H9 (cell line): ENCODE measurements at regions not wholly inside any gene's neighbourhood (a gene's known extent, or its start where the extent isn't known, plus 50 kb on each side); places are given as distances from the start of the nearest gene placed in this dataset.

Source experiments
- DNase-seq: peaks from one replicate; pipeline ENCODE4 v3.0.0-alpha.2; 2017
- H2AFZ ChIP-seq: one replicate; pipeline ENCODE4 v1.6.1; 2013; ENCODE audit warnings: mild to moderate bottlenecking, low read length, control low read depth, moderate library complexity
- H2AK5ac ChIP-seq: 2 replicates; pipeline ENCODE4 v1.6.1; 2013; ENCODE audit warnings: low read length, control low read depth, mixed read lengths; ENCODE audit not compliant: insufficient read length
- H2BK120ac ChIP-seq: one replicate; pipeline ENCODE4 v1.6.1; 2013; ENCODE audit warnings: low read depth, mild to moderate bottlenecking, low read length, control low read depth, inconsistent platforms; ENCODE audit not compliant: poor library complexity, severe bottlenecking
- H2BK12ac ChIP-seq: 2 replicates; pipeline ENCODE4 v1.6.1; 2013; ENCODE audit warnings: low read length, control low read depth, mixed read lengths, low read depth; ENCODE audit not compliant: insufficient read length
- H2BK15ac ChIP-seq: 2 replicates; pipeline ENCODE4 v1.6.1; 2013; ENCODE audit warnings: low read depth, low read length, control low read depth
- H2BK20ac ChIP-seq: one replicate; pipeline ENCODE4 v1.6.1; 2013; ENCODE audit warnings: low read depth, mild to moderate bottlenecking, low read length, control low read depth, inconsistent platforms; ENCODE audit not compliant: poor library complexity, severe bottlenecking
- H2BK5ac ChIP-seq: 2 replicates; pipeline ENCODE4 v1.6.1; 2013; ENCODE audit warnings: low read length, control low read depth, mixed read lengths; ENCODE audit not compliant: insufficient read length
- H3K14ac ChIP-seq: 2 replicates; pipeline ENCODE4 v1.6.1; 2013; ENCODE audit warnings: low read length, control low read depth; ENCODE audit not compliant: insufficient read depth
- H3K18ac ChIP-seq: 2 replicates; pipeline ENCODE4 v1.6.1; 2013; ENCODE audit warnings: low read depth, mild to moderate bottlenecking, mixed read lengths, low read length, control low read depth; ENCODE audit not compliant: insufficient read length
- H3K23ac ChIP-seq: 2 replicates; pipeline ENCODE4 v1.6.1; 2013; ENCODE audit warnings: low read length, control low read depth, mixed read lengths, low read depth; ENCODE audit not compliant: insufficient read length
- H3K23me2 ChIP-seq: 2 replicates; pipeline ENCODE4 v1.6.1; 2013; ENCODE audit warnings: low read depth, mild to moderate bottlenecking, mixed read lengths, low read length, control low read depth; ENCODE audit not compliant: insufficient read length, poor library complexity, severe bottlenecking
- H3K27ac ChIP-seq: 2 replicates; pipeline ENCODE4 v1.5.1; 2013; ENCODE audit warnings: low read length, control low read depth, mixed read lengths, low read depth; ENCODE audit not compliant: insufficient read length
- H3K27me3 ChIP-seq: 2 replicates; pipeline ENCODE4 v1.6.1; 2013; ENCODE audit warnings: low read length, control low read depth, inconsistent platforms; ENCODE audit not compliant: insufficient read depth
- H3K4ac ChIP-seq: 2 replicates; pipeline ENCODE4 v1.6.1; 2013; ENCODE audit warnings: low read depth, mild to moderate bottlenecking, control low read depth, inconsistent platforms, low read length, moderate library complexity
- H3K4me1 ChIP-seq: 2 replicates; pipeline ENCODE4 v1.6.1; 2013; ENCODE audit warnings: low read length, control low read depth, inconsistent platforms; ENCODE audit not compliant: insufficient read depth
- H3K4me2 ChIP-seq: 2 replicates; pipeline ENCODE4 v1.6.1; 2013; ENCODE audit warnings: low read length, control low read depth, mixed read lengths; ENCODE audit not compliant: insufficient read length, insufficient read depth
- H3K56ac ChIP-seq: 2 replicates; pipeline ENCODE4 v1.6.1; 2013; ENCODE audit warnings: low read depth, mild to moderate bottlenecking, mixed read lengths, low read length, control low read depth; ENCODE audit not compliant: insufficient read length
- H3K79me1 ChIP-seq: 2 replicates; pipeline ENCODE4 v1.6.1; 2013; ENCODE audit warnings: low read depth, mild to moderate bottlenecking, moderate library complexity, low read length, control low read depth, inconsistent platforms; ENCODE audit not compliant: insufficient read depth, poor library complexity, severe bottlenecking
- H3K79me2 ChIP-seq: 2 replicates; pipeline ENCODE4 v1.6.1; 2013; ENCODE audit warnings: low read length, control low read depth, inconsistent platforms; ENCODE audit not compliant: insufficient read depth
- H3K9ac ChIP-seq: 2 replicates; pipeline ENCODE4 v1.6.1; 2013; ENCODE audit warnings: low read length, control low read depth, mixed read lengths; ENCODE audit not compliant: insufficient read length; ENCODE audit errors: extremely low read depth
- H3K9me3 ChIP-seq: one replicate; pipeline ENCODE4 v1.6.1; 2013; ENCODE audit warnings: low read depth, low read length, inconsistent platforms; ENCODE audit not compliant: control insufficient read depth
- H3T11ph ChIP-seq: one replicate; pipeline ENCODE4 v1.6.1; 2013; ENCODE audit warnings: mild to moderate bottlenecking, low read length, control low read depth, inconsistent platforms
- H4K20me1 ChIP-seq: one replicate; pipeline ENCODE4 v1.6.1; 2013; ENCODE audit not compliant: control insufficient read depth, insufficient read length, insufficient read depth
- H4K5ac ChIP-seq: 2 replicates; pipeline ENCODE4 v1.6.1; 2013; ENCODE audit warnings: low read depth, mild to moderate bottlenecking, mixed read lengths, low read length, control low read depth; ENCODE audit not compliant: insufficient read length
- H4K8ac ChIP-seq: replicated peaks from 2 replicates; pipeline ENCODE4 v1.6.1; 2013; ENCODE audit warnings: low read length, control low read depth, mixed read lengths, low read depth; ENCODE audit not compliant: insufficient read length
- H4K91ac ChIP-seq: 2 replicates; pipeline ENCODE4 v1.6.1; 2013; ENCODE audit warnings: low read depth, mild to moderate bottlenecking, moderate library complexity, mixed read lengths, low read length, control low read depth; ENCODE audit not compliant: insufficient read length
- H3K27ac Mint-ChIP-seq, 3 experiments: 2 replicates in 2 of 3; 3 replicates in 1 of 3; pipeline ENCODE4 v1.8.0; 2020 to 2021; ENCODE audit warnings: mixed read lengths in 3 of 3, mild to moderate bottlenecking in 1 of 3, moderate library complexity in 1 of 3
- H3K27me3 Mint-ChIP-seq: 2 replicates; pipeline ENCODE4 v1.8.0; 2021; ENCODE audit warnings: low read depth, mild to moderate bottlenecking, moderate library complexity, mixed read lengths
- H3K36me3 Mint-ChIP-seq, 3 experiments: 2 replicates in 2 of 3; 3 replicates in 1 of 3; pipeline ENCODE4 v1.8.0; 2020 to 2021; ENCODE audit warnings: low read depth in 3 of 3, mixed read lengths in 3 of 3; ENCODE audit not compliant: insufficient read depth in 1 of 3
- H3K4me1 Mint-ChIP-seq, 2 experiments: 2 replicates each; pipeline ENCODE4 v1.8.0; 2020; ENCODE audit warnings: mixed read lengths in 2 of 2
- H3K4me3 Mint-ChIP-seq, 2 experiments: 2 replicates in 1 of 2; 3 replicates in 1 of 2; pipeline ENCODE4 v1.8.0; 2020 to 2021; ENCODE audit warnings: mild to moderate bottlenecking in 2 of 2, mixed read lengths in 2 of 2, moderate library complexity in 1 of 2
- H3K9me3 Mint-ChIP-seq, 2 experiments: 2 replicates in 1 of 2; 3 replicates in 1 of 2; pipeline ENCODE4 v1.8.0; 2020; ENCODE audit warnings: mild to moderate bottlenecking in 2 of 2, mixed read lengths in 2 of 2, moderate library complexity in 1 of 2
- CTCF ChIP-seq: fragments of 200-600 bp; sonication (generic); conservative IDR thresholded peaks from 3 replicates; pipeline ENCODE4 v1.8.0; 2021; ENCODE audit warnings: antibody characterized with exemption, mild to moderate bottlenecking
- WGBS: extraction: QIAGEN DNeasy Blood & Tissue Kit; methylation state at CpG from one replicate; pipeline ENCODE4 v1.1.7; 2013; ENCODE audit warnings: missing lambda C conversion rate, low lambda C conversion rate, mixed read lengths; ENCODE audit not compliant: insufficient read length; ENCODE audit errors: extremely low coverage; 5-methylcytosine and 5-hydroxymethylcytosine counted together

DNA sequence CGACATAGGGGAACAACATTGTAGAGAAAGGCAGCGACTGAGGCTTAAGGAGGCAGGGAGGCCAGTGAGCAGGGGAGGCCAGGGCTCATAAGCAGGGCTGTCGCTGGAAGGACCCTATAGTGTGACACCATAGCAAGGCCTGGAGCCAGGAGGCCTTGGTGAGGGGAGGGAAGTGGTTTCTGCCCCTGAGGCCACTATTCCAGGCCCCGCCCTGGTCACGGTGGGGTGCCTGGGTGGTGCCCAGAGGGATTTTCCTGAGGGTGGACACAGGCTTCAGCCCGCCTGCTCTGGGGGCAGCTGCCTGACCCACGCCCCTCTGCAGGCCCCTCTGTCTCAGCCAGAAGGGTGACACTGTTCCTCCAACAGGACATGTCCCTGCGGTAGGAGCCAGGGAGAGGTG lies 147.8 kb upstream of the IQSEC1 start:
- Histone ChIP-seq H3K9me3 (no peaks in the 10 kb centered on the region), H2BK20ac (no peak overlapping the region), H2BK15ac (no peak overlapping the region), H2AK5ac (no peak overlapping the region), H2BK5ac (no peak overlapping the region), H3K18ac (no peak overlapping the region), H3T11ph (no peak overlapping the region), H4K5ac (no peak overlapping the region), H4K8ac (no peak overlapping the region), H3K27ac (no peak overlapping the region), H3K9ac (no peak overlapping the region), H3K4me2 (no peak overlapping the region), H3K79me2 (no peaks in the 10 kb centered on the region), H2AFZ (no peak overlapping the region), H3K27me3 (no peaks in the 10 kb centered on the region), H2BK120ac (no peak overlapping the region), H3K23me2 (no peaks in the 10 kb centered on the region), H3K4me1 (no peaks in the 10 kb centered on the region), H3K23ac (no peak overlapping the region), H3K14ac (no peak overlapping the region), H3K79me1 (no peaks in the 10 kb centered on the region), H4K91ac (no peak overlapping the region), H3K56ac (no peak overlapping the region), H3K4ac (no peak overlapping the region), H2BK12ac (no peak overlapping the region), H4K20me1 (no peaks in the 10 kb centered on the region)
- Mint-ChIP-seq H3K4me3 (no peak overlapping the region), H3K9me3 (no peaks in the 10 kb centered on the region), H3K27me3 (no peaks in the 10 kb centered on the region; the same call in 1 of the 2 replicates), H3K36me3 (no peaks in the 10 kb centered on the region), H3K4me1 (peaks cover 8 to 14% of the 10 kb centered on the region in 2 experiments), H3K27ac (no peak overlapping the region)
- no CpG with 5 or more reads among the region's 8 CpGs for WGBS
- TF ChIP-seq CTCF: no peak
- DNase-seq: no peak
